ENCODE measurements at regions not wholly inside any gene's neighbourhood (a gene's known extent, or its start where the extent isn't known, plus 50 kb on each side); places are given as distances from the start of the nearest gene placed in this dataset.

GRCh38 chr13:61838568-61838967, 422.9 kb upstream of the PCDH20 start:
- DNase-seq = no peak

- no peak for DNase-seq
Observed at GRCh38 chr13:61833228-61833627, 417.6 kb upstream of the PCDH20 start.

GRCh38 chr13:61831026-61831425, 415.4 kb upstream of the PCDH20 start:
- DNase-seq = no peak

GRCh38 chr13:61830475-61830874, 414.8 kb upstream of the PCDH20 start:
- no peak for DNase-seq

- no peak for DNase-seq
Observed at GRCh38 chr13:61824168-61824567, 408.5 kb upstream of the PCDH20 start.

- DNase-seq = no peak
Observed at GRCh38 chr13:61812286-61812685, 396.6 kb upstream of the PCDH20 start.

- DNase-seq = no peak
Observed at GRCh38 chr13:61810065-61810464, 394.4 kb upstream of the PCDH20 start.

- no peak for DNase-seq
Observed at GRCh38 chr13:61797397-61797796, 381.7 kb upstream of the PCDH20 start.

- DNase-seq = no peak
Observed at GRCh38 chr13:61795580-61795979, 379.9 kb upstream of the PCDH20 start.

GRCh38 chr13:61779456-61779855, 363.8 kb upstream of the PCDH20 start:
- DNase-seq = no peak

- DNase-seq = no peak
Observed at GRCh38 chr13:61778531-61778930, 362.9 kb upstream of the PCDH20 start.

GRCh38 chr13:61777899-61778298, 362.2 kb upstream of the PCDH20 start:
- no peak for DNase-seq

GRCh38 chr13:61777271-61777670, 361.6 kb upstream of the PCDH20 start:
- DNase-seq = no peak

- DNase-seq = no peak
Observed at GRCh38 chr13:61774903-61775302, 359.3 kb upstream of the PCDH20 start.

GRCh38 chr13:61770681-61771080, 355.0 kb upstream of the PCDH20 start:
- DNase-seq = no peak

- DNase-seq = no peak
Observed at GRCh38 chr13:61768175-61768574, 352.5 kb upstream of the PCDH20 start.

GRCh38 chr13:61766667-61767058, 351.0 kb upstream of the PCDH20 start:
- DNase-seq = no peak

- DNase-seq = no peak
Observed at GRCh38 chr13:61765940-61766666, 350.5 kb upstream of the PCDH20 start.

GRCh38 chr13:61765181-61765742, 349.6 kb upstream of the PCDH20 start:
- DNase-seq = no peak

- DNase-seq = no peak
Observed at GRCh38 chr13:61761690-61762089, 346.0 kb upstream of the PCDH20 start.

GRCh38 chr13:61760102-61760501, 344.5 kb upstream of the PCDH20 start:
- no peak for DNase-seq

- no peak for DNase-seq
Observed at GRCh38 chr13:61756031-61756430, 340.4 kb upstream of the PCDH20 start.

GRCh38 chr13:61751039-61751438, 335.4 kb upstream of the PCDH20 start:
- DNase-seq = no peak

GRCh38 chr13:61738236-61738750, 322.6 kb upstream of the PCDH20 start:
- no peak for DNase-seq

- no peak for DNase-seq
Observed at GRCh38 chr13:61734683-61735082, 319.0 kb upstream of the PCDH20 start.
